SK-N-SH (cell line): ENCODE measurements at regions not wholly inside any gene's neighbourhood (a gene's known extent, or its start where the extent isn't known, plus 50 kb on each side); places are given as distances from the start of the nearest gene placed in this dataset.

Source experiments
- CTCF ChIA-PET: fragments of 300-600, 350-600 bp; formaldehyde crosslinking; extraction: SDS; loops from one replicate; lab custom pipeline; 2021; lab: Yijun Ruan, JAX
- POLR2A ChIA-PET: fragments of 350-600 bp; sonication (Branson Sonifier 250); formaldehyde crosslinking; extraction: SDS; loops from one replicate; lab custom pipeline; 2020; ENCODE audit warnings: antibody characterized with exemption, inconsistent platforms; lab: Yijun Ruan, JAX
- DNase-seq: peaks from one replicate; pipeline ENCODE4 v3.0.0; 2012
- H2AFZ ChIP-seq: fragments of 200-600 bp; sonication (generic); 2 replicates; pipeline ENCODE4 v1.8.1; 2016; ENCODE audit warnings: antibody characterized with exemption, mild to moderate bottlenecking, low read depth
- H3F3A ChIP-seq: fragments of 200-600 bp; sonication (generic); replicated peaks from 2 replicates; pipeline ENCODE3; 2016; ENCODE audit warnings: antibody characterized with exemption, mild to moderate bottlenecking; ENCODE audit not compliant: insufficient read depth
- H3K27ac ChIP-seq, 2 experiments: fragments of 200-500 bp in 1 of 2; fragments of 200-600 bp in 1 of 2; sonication (Bioruptor generic) in 1 of 2; sonication (generic), shearing (Covaris generic) in 1 of 2; 2 replicates each; pipeline versions ENCODE4 v1.5.1 to v1.6.1; 2014 to 2016; ENCODE audit warnings: low read depth in 2 of 2, inconsistent platforms in 1 of 2, low read length in 1 of 2, mild to moderate bottlenecking in 1 of 2, mixed read lengths in 1 of 2
- H3K27me3 ChIP-seq: fragments of 200-600 bp; sonication (generic), shearing (Covaris generic); 2 replicates; pipeline ENCODE4 v1.6.1; 2016; ENCODE audit warnings: mixed run types; ENCODE audit not compliant: insufficient read depth
- H3K36me3 ChIP-seq, 2 experiments: fragments of 200-500 bp in 1 of 2; fragments of 200-600 bp in 1 of 2; sonication (Bioruptor generic) in 1 of 2; sonication (generic) in 1 of 2; replicated peaks in 1 of 2; 2 replicates each; pipeline versions ENCODE3 to v1.5.1; 2014 to 2016; ENCODE audit warnings: low read length in 1 of 2, mild to moderate bottlenecking in 1 of 2; ENCODE audit not compliant: insufficient read depth in 2 of 2, control insufficient read depth in 1 of 2
- H3K4me1 ChIP-seq, 2 experiments: fragments of 200-500 bp in 1 of 2; fragments of 200-600 bp in 1 of 2; sonication (Bioruptor generic) in 1 of 2; sonication (generic), shearing (Covaris generic) in 1 of 2; 2 replicates each; pipeline versions ENCODE4 v1.5.1 to v1.6.1; 2014 to 2016; ENCODE audit warnings: low read depth in 1 of 2, low read length in 1 of 2, mixed run types in 1 of 2; ENCODE audit not compliant: insufficient read depth in 2 of 2, control insufficient read depth in 1 of 2
- H3K4me2 ChIP-seq: fragments of 200-600 bp; sonication (generic), shearing (Covaris generic); 2 replicates; pipeline ENCODE4 v1.6.1; 2017; ENCODE audit warnings: mixed run types
- H3K4me3 ChIP-seq, 2 experiments: fragments of 200-500 bp in 1 of 2; fragments of 200-600 bp in 1 of 2; sonication (Bioruptor generic) in 1 of 2; sonication (generic), shearing (Covaris generic) in 1 of 2; 2 replicates each; pipeline versions ENCODE4 v1.5.1 to v1.8.1; 2014 to 2016; ENCODE audit warnings: low read depth in 2 of 2, inconsistent platforms in 1 of 2, low read length in 1 of 2, mild to moderate bottlenecking in 1 of 2, mixed read lengths in 1 of 2, moderate library complexity in 1 of 2
- H3K79me2 ChIP-seq: fragments of 200-600 bp; sonication (generic); 2 replicates; pipeline ENCODE4 v1.8.1; 2017; ENCODE audit warnings: mild to moderate bottlenecking; ENCODE audit not compliant: insufficient read depth
- H3K9ac ChIP-seq: fragments of 200-600 bp; sonication (generic); 2 replicates; pipeline ENCODE4 v1.6.1; 2017; ENCODE audit warnings: mixed run types
- H3K9me2 ChIP-seq: fragments of 200-600 bp; sonication (generic); 2 replicates; pipeline ENCODE4 v1.6.1; 2017; ENCODE audit warnings: mixed run types
- H3K9me3 ChIP-seq: fragments of 200-600 bp; sonication (generic); 2 replicates; pipeline ENCODE4 v1.6.1; 2017; ENCODE audit warnings: mixed run types, mild to moderate bottlenecking, moderate library complexity
- H4K20me1 ChIP-seq: fragments of 200-600 bp; sonication (generic); 2 replicates; pipeline ENCODE4 v1.6.1; 2017; ENCODE audit warnings: mild to moderate bottlenecking, mixed run types; ENCODE audit not compliant: insufficient read depth
- EP300 ChIP-seq, 2 experiments: IDR thresholded peaks; 2 replicates each; pipeline versions ENCODE4 v1.4.0 to v1.6.1; 2012; ENCODE audit warnings: borderline replicate concordance in 1 of 2, low read depth in 1 of 2, low read length in 1 of 2
- EZH2phosphoT487 ChIP-seq: fragments of 200-600 bp; sonication (generic); IDR thresholded peaks from 2 replicates; pipeline ENCODE4 v1.6.1; 2017; ENCODE audit warnings: low read depth, mixed run types, mild to moderate bottlenecking, antibody characterized with exemption, moderate library complexity, borderline replicate concordance
- FOXM1 ChIP-seq: IDR thresholded peaks from 2 replicates; pipeline ENCODE4 v1.4.0; 2012; ENCODE audit warnings: low read depth, mild to moderate bottlenecking
- GABPA ChIP-seq: IDR thresholded peaks from 2 replicates; pipeline ENCODE4 v1.4.0; 2012; ENCODE audit warnings: low read depth, mild to moderate bottlenecking
- GATA2 ChIP-seq: sonication (generic); formaldehyde crosslinking; IDR thresholded peaks from 2 replicates; pipeline ENCODE4 v1.5.0; 2020; ENCODE audit warnings: mild to moderate bottlenecking, missing genetic modification reagents
- JUND ChIP-seq: IDR thresholded peaks from 2 replicates; pipeline ENCODE4 v1.4.0; 2012
- MEF2A ChIP-seq: IDR thresholded peaks from 2 replicates; pipeline ENCODE4 v1.4.0; 2012; ENCODE audit warnings: low read depth, borderline replicate concordance
- RAD21 ChIP-seq: IDR thresholded peaks from 2 replicates; pipeline ENCODE4 v1.6.1; 2012; ENCODE audit warnings: mild to moderate bottlenecking, low read length
- RCOR1 ChIP-seq: fragments of 150-350 bp; IDR thresholded peaks from 2 replicates; pipeline ENCODE4 v1.6.1; 2017; ENCODE audit warnings: antibody characterized with exemption, low read length
- RFX5 ChIP-seq: IDR thresholded peaks from 2 replicates; pipeline ENCODE4 v1.6.1; 2012; ENCODE audit warnings: mild to moderate bottlenecking, improper control_type of control experiment, low read length
- SMC3 ChIP-seq: IDR thresholded peaks from 2 replicates; pipeline ENCODE4 v1.6.1; 2012; ENCODE audit warnings: low read depth, low read length, improper control_type of control experiment
- TAF1 ChIP-seq: IDR thresholded peaks from 2 replicates; pipeline ENCODE4 v1.6.1; 2012; ENCODE audit warnings: low read depth, mild to moderate bottlenecking, low read length, moderate library complexity, borderline replicate concordance
- TCF12 ChIP-seq: IDR thresholded peaks from 2 replicates; pipeline ENCODE4 v1.4.0; 2012
- TEAD4 ChIP-seq: IDR thresholded peaks from 2 replicates; pipeline ENCODE4 v1.4.0; 2012; ENCODE audit warnings: mild to moderate bottlenecking, borderline replicate concordance; ENCODE audit not compliant: insufficient read depth
- YY1 ChIP-seq: IDR thresholded peaks from 2 replicates; pipeline ENCODE4 v1.4.0; 2012; ENCODE audit warnings: low read depth, mild to moderate bottlenecking
- WGBS: methylation state at CpG from one replicate; pipeline ENCODE4 v1.1.6; 2017; ENCODE audit warnings: low lambda C conversion rate; 5-methylcytosine and 5-hydroxymethylcytosine counted together
- TF ChIP-seq, protein P1 (sequence below): fragments of 200-600 bp; sonication (generic); IDR thresholded peaks from 2 replicates; pipeline ENCODE4 v1.6.1; 2017; ENCODE audit warnings: antibody characterized with exemption, mild to moderate bottlenecking, moderate library complexity
- TF ChIP-seq, protein P2 (sequence below): fragments of 150-350 bp; IDR thresholded peaks from 2 replicates; pipeline ENCODE4 v1.6.1; 2017; ENCODE audit warnings: antibody characterized with exemption, low read length, low read depth, borderline replicate concordance
- TF ChIP-seq, protein P3 (sequence below): IDR thresholded peaks from 2 replicates; pipeline ENCODE4 v1.4.0; 2012; ENCODE audit warnings: low read depth

DNA sequence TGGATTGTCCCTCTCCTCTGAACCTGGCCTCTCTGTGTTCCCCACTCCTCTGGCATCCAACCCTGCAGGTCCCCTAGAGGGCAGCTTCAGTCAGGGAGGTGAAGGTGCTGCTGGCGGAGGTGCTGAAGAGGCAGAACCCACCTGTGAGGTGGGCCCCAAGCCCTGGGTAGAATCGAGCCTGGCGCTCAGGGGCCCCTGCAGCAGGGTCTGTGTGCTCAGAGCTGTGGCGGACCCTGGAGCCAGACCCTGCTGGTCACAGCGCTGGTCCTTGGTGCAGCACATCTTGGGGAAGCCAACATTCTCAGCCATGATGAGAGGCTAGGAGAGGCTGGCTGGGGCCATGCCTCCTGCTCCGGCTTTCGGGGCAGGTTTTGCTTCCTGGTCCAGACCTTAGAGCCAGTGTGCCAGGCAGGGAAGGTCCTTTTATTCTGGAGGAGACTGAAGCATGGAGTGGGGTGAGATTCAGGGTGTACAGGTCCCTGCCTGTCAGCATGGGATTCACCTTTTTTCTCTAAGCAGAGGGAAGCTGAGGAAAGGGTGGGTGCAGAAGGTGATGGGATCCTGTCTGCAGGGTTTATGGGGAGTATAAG is 54.7 kb upstream of the TAMM41 start:
- Histone ChIP-seq H3K9ac (no peak overlapping the region), H4K20me1 (no peaks in the 10 kb centered on the region), H3K4me1 (no peaks in the 10 kb centered on the region; a peak in 1 of 4 replicates), H3K36me3 (no peaks in the 10 kb centered on the region), H3K9me2 (no peaks in the 10 kb centered on the region), H3K79me2 (no peaks in the 10 kb centered on the region), H3K9me3 (no peaks in the 10 kb centered on the region), H3K27ac (no peak overlapping the region), H3K4me3 (no peak overlapping the region), H3K4me2 (no peak overlapping the region), H2AFZ (no peak overlapping the region), H3K27me3 (no peaks in the 10 kb centered on the region), H3F3A (no peaks in the 10 kb centered on the region)
- ChIA-PET CTCF (no interaction called here), POLR2A (no interaction called here)
- TF ChIP-seq RAD21 (no peak), RFX5 (no peak), JUND (no peak), GABPA (no peak), MEF2A (no peak), RCOR1 (no peak), TAF1 (no peak), TCF12 (no peak), SMC3 (no peak), GATA2 (CRISPR knock-in tag) (no peak), EZH2phosphoT487 (no peak), EP300 (IDR thresholded peaks at IDR 0.05; ENCODE audit: borderline replicate concordance in 1 of 2, low read depth in 1 of 2, low read length in 1 of 2) (no peak), FOXM1 (no peak), YY1 (no peak)
- TF ChIP-seq, protein P1, sequence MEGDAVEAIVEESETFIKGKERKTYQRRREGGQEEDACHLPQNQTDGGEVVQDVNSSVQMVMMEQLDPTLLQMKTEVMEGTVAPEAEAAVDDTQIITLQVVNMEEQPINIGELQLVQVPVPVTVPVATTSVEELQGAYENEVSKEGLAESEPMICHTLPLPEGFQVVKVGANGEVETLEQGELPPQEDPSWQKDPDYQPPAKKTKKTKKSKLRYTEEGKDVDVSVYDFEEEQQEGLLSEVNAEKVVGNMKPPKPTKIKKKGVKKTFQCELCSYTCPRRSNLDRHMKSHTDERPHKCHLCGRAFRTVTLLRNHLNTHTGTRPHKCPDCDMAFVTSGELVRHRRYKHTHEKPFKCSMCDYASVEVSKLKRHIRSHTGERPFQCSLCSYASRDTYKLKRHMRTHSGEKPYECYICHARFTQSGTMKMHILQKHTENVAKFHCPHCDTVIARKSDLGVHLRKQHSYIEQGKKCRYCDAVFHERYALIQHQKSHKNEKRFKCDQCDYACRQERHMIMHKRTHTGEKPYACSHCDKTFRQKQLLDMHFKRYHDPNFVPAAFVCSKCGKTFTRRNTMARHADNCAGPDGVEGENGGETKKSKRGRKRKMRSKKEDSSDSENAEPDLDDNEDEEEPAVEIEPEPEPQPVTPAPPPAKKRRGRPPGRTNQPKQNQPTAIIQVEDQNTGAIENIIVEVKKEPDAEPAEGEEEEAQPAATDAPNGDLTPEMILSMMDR, result no peak
- TF ChIP-seq, protein P2, sequence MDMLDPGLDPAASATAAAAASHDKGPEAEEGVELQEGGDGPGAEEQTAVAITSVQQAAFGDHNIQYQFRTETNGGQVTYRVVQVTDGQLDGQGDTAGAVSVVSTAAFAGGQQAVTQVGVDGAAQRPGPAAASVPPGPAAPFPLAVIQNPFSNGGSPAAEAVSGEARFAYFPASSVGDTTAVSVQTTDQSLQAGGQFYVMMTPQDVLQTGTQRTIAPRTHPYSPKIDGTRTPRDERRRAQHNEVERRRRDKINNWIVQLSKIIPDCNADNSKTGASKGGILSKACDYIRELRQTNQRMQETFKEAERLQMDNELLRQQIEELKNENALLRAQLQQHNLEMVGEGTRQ, result no peak
- TF ChIP-seq, protein P3, sequence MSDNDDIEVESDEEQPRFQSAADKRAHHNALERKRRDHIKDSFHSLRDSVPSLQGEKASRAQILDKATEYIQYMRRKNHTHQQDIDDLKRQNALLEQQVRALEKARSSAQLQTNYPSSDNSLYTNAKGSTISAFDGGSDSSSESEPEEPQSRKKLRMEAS, result no peak
- DNase-seq, result no peak
- 89% methylated on average over 3 of the region's 7 CpGs for WGBS

DNA sequence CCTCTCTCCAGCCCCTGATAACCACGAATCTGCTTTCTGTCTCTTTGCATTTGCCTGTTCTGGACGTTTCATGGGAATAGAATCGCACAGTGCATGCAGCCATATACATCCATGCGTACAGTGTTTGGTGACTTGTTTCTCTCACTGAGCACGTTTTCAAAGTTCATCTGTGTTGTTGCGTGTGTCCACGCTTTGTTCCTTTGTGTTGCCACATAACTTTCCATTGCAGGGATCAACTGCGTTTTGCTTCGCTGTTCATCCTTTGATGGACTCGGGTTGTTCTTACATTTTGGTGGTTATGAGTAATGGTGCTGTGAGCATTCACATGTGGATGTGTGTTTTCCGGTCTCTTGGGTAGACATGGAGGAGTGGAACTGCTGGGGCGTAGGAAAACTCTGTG is 56.4 kb upstream of the TAMM41 start:
- WGBS, result 34% methylated on average over 12 of the region's 12 CpGs

More for the DNA sequence above, 56.4 kb upstream of the TAMM41 start:
- Histone ChIP-seq H3K4me2 (no peak overlapping the region), H3K36me3 (no peaks in the 10 kb centered on the region), H3K9me3 (no peaks in the 10 kb centered on the region), H2AFZ (no peak overlapping the region), H3K79me2 (no peaks in the 10 kb centered on the region), H3K4me3 (no peak overlapping the region), H3K9ac (no peak overlapping the region), H4K20me1 (no peaks in the 10 kb centered on the region), H3K27ac (no peak overlapping the region), H3F3A (no peaks in the 10 kb centered on the region), H3K27me3 (no peaks in the 10 kb centered on the region), H3K4me1 (no peaks in the 10 kb centered on the region; a peak in 1 of 4 replicates), H3K9me2 (no peaks in the 10 kb centered on the region)
- ChIA-PET POLR2A (no interaction called here), CTCF (no interaction called here)
- no peak for DNase-seq
- TF ChIP-seq TEAD4 (no peak), TCF12 (no peak)
